ENCODE measurements at regions not wholly inside any gene's neighbourhood (a gene's known extent, or its start where the extent isn't known, plus 50 kb on each side); places are given as distances from the start of the nearest gene placed in this dataset.
A peak's percentile ranks its signal among the peaks of the same experiment; 100 is the strongest.

DNA sequence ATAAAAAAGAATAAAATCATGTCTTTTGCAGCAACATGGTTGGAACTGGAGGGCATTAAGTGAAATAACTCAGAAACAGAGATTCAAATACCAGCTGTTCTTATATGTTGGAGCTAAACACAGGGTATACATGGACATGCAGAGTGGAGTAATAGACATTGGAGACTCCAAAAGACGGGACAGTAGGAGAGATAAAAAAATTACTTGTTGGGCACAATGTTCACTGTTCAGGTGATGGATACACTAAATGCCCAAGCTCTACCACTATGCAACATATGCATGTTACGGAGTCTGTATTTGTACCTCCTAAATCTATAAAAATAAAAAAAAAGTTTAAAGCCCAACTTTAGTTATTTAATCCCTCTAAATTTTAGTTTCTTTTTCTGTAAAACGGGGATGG lies 184.6 kb upstream of the TPK1 start:
- no peaks in the 10 kb centered on the region for H3K36me3 ChIP-seq
- no peak overlapping the region for H3K4me3 ChIP-seq
- no peak for TF ChIP-seq CTCF (IDR thresholded peaks at IDR 0.05; ENCODE audit: low read depth, low read length)
- no peaks in the 10 kb centered on the region for H3K4me1 ChIP-seq (ENCODE audit: low read depth)
- DNase-seq (ENCODE audit: low read depth in 1 of 2, low spot score in 1 of 2) = no peak
- no peaks in the 10 kb centered on the region for H3K27me3 ChIP-seq
- no peak overlapping the region for H3K27ac ChIP-seq
- no peaks in the 10 kb centered on the region for H3K9me3 ChIP-seq (ENCODE audit: low read depth)

DNA sequence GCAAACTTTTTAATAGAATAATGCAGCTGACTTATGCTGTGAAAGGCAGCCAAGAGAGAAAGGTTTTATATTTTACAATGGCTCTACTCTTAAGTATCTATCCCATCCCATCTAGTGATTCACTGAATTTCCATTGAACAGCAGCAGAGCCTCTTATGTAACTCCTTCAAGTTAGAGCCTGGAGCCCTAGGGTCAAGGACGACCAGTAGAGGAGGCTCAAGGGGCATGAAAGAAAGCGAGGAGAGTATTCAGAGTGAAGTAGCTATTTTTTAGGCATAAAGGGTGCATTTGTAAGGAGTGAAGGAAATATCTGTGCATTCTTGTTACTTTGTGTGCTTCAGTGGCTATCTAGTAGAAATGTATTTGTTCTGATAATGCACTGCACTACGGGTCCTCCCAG lies 180.2 kb upstream of the TPK1 start:
- TF ChIP-seq CTCF (IDR thresholded peaks at IDR 0.05; ENCODE audit: low read depth, low read length) = no peak
- Histone ChIP-seq H3K4me1 (ENCODE audit: low read depth) (no peaks in the 10 kb centered on the region), H3K36me3 (no peaks in the 10 kb centered on the region), H3K4me3 (no peak overlapping the region), H3K27me3 (no peaks in the 10 kb centered on the region), H3K27ac (no peak overlapping the region), H3K9me3 (ENCODE audit: low read depth) (no peaks in the 10 kb centered on the region)
- DNase-seq (ENCODE audit: low read depth in 1 of 2, low spot score in 1 of 2) = peak in 1 of 2 donors; percentile 1

- DNase-seq (ENCODE audit: low read depth in 1 of 2, low spot score in 1 of 2) = no peak
- Histone ChIP-seq H3K4me1 (ENCODE audit: low read depth) (no peaks in the 10 kb centered on the region), H3K27ac (no peak overlapping the region), H3K4me3 (no peak overlapping the region), H3K27me3 (no peaks in the 10 kb centered on the region), H3K9me3 (ENCODE audit: low read depth) (no peaks in the 10 kb centered on the region), H3K36me3 (no peaks in the 10 kb centered on the region)
- TF ChIP-seq CTCF (IDR thresholded peaks at IDR 0.05; ENCODE audit: low read depth, low read length) = no peak
Measured at GRCh38 chr7:145009876-145010275, 174.0 kb upstream of the TPK1 start.

GRCh38 chr7:145005601-145006000 lies 169.7 kb upstream of the TPK1 start:
- no peaks in the 10 kb centered on the region for H3K9me3 ChIP-seq (ENCODE audit: low read depth)
- H3K4me1 ChIP-seq (ENCODE audit: low read depth) = no peaks in the 10 kb centered on the region
- H3K27ac ChIP-seq = no peak overlapping the region
- H3K36me3 ChIP-seq = no peaks in the 10 kb centered on the region
- no peak overlapping the region for H3K4me3 ChIP-seq
- DNase-seq (ENCODE audit: low read depth in 1 of 2, low spot score in 1 of 2) = no peak
- H3K27me3 ChIP-seq = no peaks in the 10 kb centered on the region
- TF ChIP-seq CTCF (IDR thresholded peaks at IDR 0.05; ENCODE audit: low read depth, low read length) = no peak

GRCh38 chr7:144997512-144997911 lies 161.7 kb upstream of the TPK1 start:
- Histone ChIP-seq H3K4me3 (no peak overlapping the region), H3K4me1 (ENCODE audit: low read depth) (no peaks in the 10 kb centered on the region), H3K9me3 (ENCODE audit: low read depth) (no peaks in the 10 kb centered on the region), H3K27me3 (no peaks in the 10 kb centered on the region), H3K36me3 (no peaks in the 10 kb centered on the region), H3K27ac (no peak overlapping the region)
- no peak for TF ChIP-seq CTCF (IDR thresholded peaks at IDR 0.05; ENCODE audit: low read depth, low read length)
- DNase-seq (ENCODE audit: low read depth in 1 of 2, low spot score in 1 of 2) = no peak

GRCh38 chr7:144995495-144995894 lies 159.6 kb upstream of the TPK1 start:
- H3K9me3 ChIP-seq (ENCODE audit: low read depth) = no peaks in the 10 kb centered on the region
- TF ChIP-seq CTCF (IDR thresholded peaks at IDR 0.05; ENCODE audit: low read depth, low read length) = no peak

More at GRCh38 chr7:144995495-144995894, 159.6 kb upstream of the TPK1 start:
- no peak for DNase-seq (ENCODE audit: low read depth in 1 of 2, low spot score in 1 of 2)
- Histone ChIP-seq H3K27ac (no peak overlapping the region), H3K36me3 (no peaks in the 10 kb centered on the region), H3K4me3 (no peak overlapping the region), H3K4me1 (ENCODE audit: low read depth) (no peaks in the 10 kb centered on the region), H3K27me3 (no peaks in the 10 kb centered on the region)
